Hepatocyte (in vitro differentiated cells): ENCODE measurements at regions not wholly inside any gene's neighbourhood (a gene's known extent, or its start where the extent isn't known, plus 50 kb on each side); places are given as distances from the start of the nearest gene placed in this dataset.

Source experiments
- EZH2 ChIP-seq: fragments of 200-600 bp; sonication (generic); IDR thresholded peaks from 2 replicates; pipeline ENCODE4 v1.6.1; 2016; ENCODE audit warnings: antibody characterized with exemption, mild to moderate bottlenecking, borderline replicate concordance
- TF ChIP-seq, protein P1 (sequence below): fragments of 200-600 bp; sonication (generic); IDR thresholded peaks from 2 replicates; pipeline ENCODE4 v1.5.1; 2016; ENCODE audit warnings: antibody characterized with exemption, mild to moderate bottlenecking; ENCODE audit not compliant: poor library complexity

DNA sequence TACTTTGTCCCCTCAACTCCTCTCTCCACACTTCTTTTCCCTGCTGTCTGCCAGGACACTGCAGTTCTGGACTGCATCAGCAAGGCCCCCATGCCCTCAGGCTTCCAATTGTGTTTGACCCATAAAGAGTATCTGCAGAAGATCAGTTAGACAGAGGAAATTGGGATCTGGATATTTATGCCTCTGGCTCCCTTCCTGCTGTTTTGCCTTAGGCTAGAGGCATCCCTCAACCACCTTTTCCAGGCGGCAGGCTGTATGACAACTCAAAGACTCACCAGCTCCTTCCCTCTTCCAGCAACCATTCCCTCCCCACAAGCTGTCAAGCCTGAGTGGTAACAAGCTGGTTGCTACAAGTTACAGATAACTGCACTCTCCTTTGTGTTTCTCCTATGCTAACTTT, 66.4 kb upstream of the NDP start:
- TF ChIP-seq, protein P1, sequence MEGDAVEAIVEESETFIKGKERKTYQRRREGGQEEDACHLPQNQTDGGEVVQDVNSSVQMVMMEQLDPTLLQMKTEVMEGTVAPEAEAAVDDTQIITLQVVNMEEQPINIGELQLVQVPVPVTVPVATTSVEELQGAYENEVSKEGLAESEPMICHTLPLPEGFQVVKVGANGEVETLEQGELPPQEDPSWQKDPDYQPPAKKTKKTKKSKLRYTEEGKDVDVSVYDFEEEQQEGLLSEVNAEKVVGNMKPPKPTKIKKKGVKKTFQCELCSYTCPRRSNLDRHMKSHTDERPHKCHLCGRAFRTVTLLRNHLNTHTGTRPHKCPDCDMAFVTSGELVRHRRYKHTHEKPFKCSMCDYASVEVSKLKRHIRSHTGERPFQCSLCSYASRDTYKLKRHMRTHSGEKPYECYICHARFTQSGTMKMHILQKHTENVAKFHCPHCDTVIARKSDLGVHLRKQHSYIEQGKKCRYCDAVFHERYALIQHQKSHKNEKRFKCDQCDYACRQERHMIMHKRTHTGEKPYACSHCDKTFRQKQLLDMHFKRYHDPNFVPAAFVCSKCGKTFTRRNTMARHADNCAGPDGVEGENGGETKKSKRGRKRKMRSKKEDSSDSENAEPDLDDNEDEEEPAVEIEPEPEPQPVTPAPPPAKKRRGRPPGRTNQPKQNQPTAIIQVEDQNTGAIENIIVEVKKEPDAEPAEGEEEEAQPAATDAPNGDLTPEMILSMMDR, result no peak
- no peak for TF ChIP-seq EZH2
